Cardiac fibroblast (primary cell): ENCODE measurements at regions not wholly inside any gene's neighbourhood (a gene's known extent, or its start where the extent isn't known, plus 50 kb on each side); places are given as distances from the start of the nearest gene placed in this dataset.

Experiments used
- DNase-seq, 2 donors: peaks; one replicate each; pipeline versions ENCODE4 v3.0.0 to v3.0.0-alpha.2; 2010; ENCODE audit warnings: low read depth in 2 of 2
- H3K4me3 ChIP-seq, 2 donors: replicated peaks in 1 of 2; 1 replicate in 1 of 2; 2 replicates in 1 of 2; pipeline ENCODE4 v1.5.1; 2011; ENCODE audit warnings: low read depth in 2 of 2, low read length in 2 of 2, mild to moderate bottlenecking in 2 of 2, moderate library complexity in 1 of 2
- CTCF ChIP-seq: IDR thresholded peaks from one replicate; pipeline ENCODE4 v1.5.1; 2011; ENCODE audit warnings: low read depth, mild to moderate bottlenecking, low read length, inconsistent platforms

DNA sequence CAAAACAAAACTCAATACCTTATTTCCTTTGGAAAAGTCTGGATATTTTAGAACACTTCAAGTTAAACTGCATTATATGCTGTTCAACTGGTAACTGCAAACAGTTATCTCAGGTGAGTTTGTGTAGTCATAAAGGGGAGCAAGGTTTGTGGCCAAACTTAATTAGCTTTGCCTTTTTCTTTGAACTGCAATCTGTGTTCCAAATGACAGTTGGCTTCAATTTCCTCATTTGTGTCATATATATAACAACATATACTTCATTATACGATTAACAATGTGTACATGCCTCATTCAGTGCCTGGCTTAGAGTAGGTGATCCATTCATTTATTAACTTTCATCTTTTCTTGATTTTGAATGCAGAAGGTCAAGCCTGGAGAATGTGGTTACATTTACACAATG is 55.8 kb downstream of the KCNE4 start:
- no peak for DNase-seq
- H3K4me3 ChIP-seq, result no peak overlapping the region
- TF ChIP-seq CTCF, result no peak

- DNase-seq, result peak in 1 of 2 donors; percentile 76
- TF ChIP-seq CTCF, result no peak
- H3K4me3 ChIP-seq, result no peak overlapping the region
Observed at GRCh38 chr2:223108351-223109050, 56.5 kb downstream of the KCNE4 start.

DNA sequence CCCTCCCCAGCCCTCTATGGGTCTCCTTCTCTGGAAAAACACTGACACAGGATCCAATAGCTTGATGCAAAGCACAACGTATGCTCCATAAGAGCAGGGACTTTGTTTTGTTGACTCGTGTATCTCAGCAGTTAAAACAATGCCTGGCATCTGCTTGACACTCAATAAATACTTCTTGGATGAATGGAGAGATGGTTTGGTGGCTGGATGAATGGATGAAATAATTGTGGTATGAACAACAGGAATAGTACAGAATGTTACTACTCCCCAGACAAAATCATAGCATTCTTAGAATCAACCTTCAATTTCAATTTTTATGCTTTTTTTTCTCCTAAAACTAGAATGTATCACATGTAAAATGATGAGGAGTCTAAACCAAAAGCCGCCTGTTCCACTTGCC is 57.4 kb downstream of the KCNE4 start:
- TF ChIP-seq CTCF, result no peak
- peak in 1 of 2 donors; percentile 78 for DNase-seq

DNA sequence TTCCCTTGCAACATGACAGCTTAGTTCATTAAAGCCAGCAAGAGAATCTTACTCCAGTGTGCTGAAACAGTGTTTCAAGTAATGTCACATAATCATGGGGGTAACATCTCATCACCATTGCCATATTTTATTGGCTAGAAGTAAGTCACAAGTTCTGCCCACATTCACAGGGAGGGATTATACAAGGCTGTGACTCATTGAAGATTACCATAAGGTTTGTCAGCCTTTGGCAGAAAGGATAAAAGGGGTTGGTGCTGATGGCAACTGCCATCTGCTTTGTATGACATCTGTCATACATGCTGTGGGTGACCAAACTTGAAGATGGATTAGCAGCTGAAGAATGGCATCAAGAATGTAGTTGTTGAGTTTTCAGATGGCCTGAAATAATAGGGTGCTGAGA is 61.2 kb downstream of the KCNE4 start:
- H3K4me3 ChIP-seq, result no peak overlapping the region
- peak in 1 of 2 donors; percentile 50 for DNase-seq
- no peak for TF ChIP-seq CTCF

More for the DNA sequence above, 57.4 kb downstream of the KCNE4 start:
- no peak overlapping the region for H3K4me3 ChIP-seq

- TF ChIP-seq CTCF, result no peak
- DNase-seq, result peak in 1 of 2 donors; percentile 56
- no peak overlapping the region for H3K4me3 ChIP-seq
Observed at GRCh38 chr2:223114170-223114569, 62.2 kb downstream of the KCNE4 start.

DNA sequence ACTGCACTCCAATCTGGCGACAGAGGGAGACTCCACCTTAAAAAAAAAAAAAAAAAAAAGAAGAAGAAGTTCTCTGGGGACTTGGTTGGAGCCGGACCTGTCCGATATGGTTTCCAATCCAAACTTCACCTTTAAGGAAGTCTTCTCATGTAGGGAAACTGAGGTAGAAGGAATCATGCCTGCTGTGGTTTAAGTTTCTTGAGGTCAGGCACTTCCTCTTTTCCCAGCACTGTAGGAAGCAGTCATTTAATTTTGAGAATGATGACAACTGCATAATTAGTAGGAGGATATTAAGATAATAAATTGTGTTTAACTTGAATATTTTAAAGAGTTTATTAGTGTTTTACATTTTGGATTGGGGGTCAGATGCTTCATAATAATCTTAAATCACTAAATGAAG is 62.9 kb downstream of the KCNE4 start:
- no peak for DNase-seq
- H3K4me3 ChIP-seq, result no peak overlapping the region
- TF ChIP-seq CTCF, result no peak

DNA sequence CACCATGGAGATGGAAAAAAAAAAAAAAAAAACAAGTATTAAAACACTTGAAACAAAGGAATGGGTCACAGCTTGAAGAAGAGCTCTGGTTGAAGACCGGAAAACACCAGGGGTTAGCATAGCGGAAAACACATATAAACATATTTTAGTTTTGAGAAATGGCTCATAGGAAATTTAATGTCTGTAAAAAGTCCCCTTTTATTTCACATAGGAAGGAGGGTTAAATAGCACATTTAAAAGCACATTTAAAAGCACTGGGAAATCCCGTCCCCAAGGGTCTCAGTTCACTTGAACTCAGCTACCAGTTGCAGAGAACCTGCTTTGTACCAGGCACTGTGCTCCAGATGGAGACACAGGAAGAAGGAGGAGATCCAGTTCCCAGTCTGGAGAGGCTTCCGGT is 65.5 kb downstream of the KCNE4 start:
- DNase-seq, result no peak
- no peak for TF ChIP-seq CTCF
- H3K4me3 ChIP-seq, result no peak overlapping the region
